ENCODE measurements at regions not wholly inside any gene's neighbourhood (a gene's known extent, or its start where the extent isn't known, plus 50 kb on each side); places are given as distances from the start of the nearest gene placed in this dataset.

DNA sequence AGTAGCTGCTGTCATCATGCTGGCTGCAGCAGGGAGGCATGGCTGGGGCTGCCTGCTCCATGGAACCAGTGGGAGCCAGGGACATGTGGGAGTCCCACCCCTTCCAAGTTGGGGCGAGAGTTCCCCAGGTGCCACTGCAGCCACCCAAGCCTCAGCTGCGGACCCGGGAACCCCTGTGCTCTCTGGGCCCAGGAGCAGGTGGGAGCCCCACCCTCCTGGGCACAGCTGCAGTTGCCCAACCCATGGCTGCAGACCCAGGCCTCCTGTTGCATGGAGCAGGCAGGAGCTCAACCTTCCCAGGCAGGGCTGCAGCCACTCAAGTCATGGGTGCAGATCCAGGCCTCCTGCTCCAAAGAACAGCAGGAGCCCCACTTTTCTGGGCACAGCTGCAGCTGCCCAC, 274.2 kb upstream of the KCNJ16 start:
- DNase-seq (ENCODE audit: low read depth, low spot score) = no peak
- no CpG with 5 or more reads among the region's 3 CpGs for WGBS (ENCODE audit: insufficient coverage, insufficient read length)
- Histone ChIP-seq H3K4me3 (ENCODE audit: low read length) (no peak overlapping the region), H3K36me3 (ENCODE audit: control insufficient read depth, insufficient read depth, low read length) (no peaks in the 10 kb centered on the region), H3K27ac (ENCODE audit: low read length) (no peak overlapping the region), H3K4me1 (ENCODE audit: control insufficient read depth, insufficient read depth, low read length) (peaks cover 5% of the 10 kb centered on the region; the same call in 1 of the 2 replicates), H3K27me3 (ENCODE audit: control insufficient read depth, insufficient read depth, low read length) (no peaks in the 10 kb centered on the region), H3K9me3 (ENCODE audit: control insufficient read depth, insufficient read depth, low read length) (no peaks in the 10 kb centered on the region)

DNA sequence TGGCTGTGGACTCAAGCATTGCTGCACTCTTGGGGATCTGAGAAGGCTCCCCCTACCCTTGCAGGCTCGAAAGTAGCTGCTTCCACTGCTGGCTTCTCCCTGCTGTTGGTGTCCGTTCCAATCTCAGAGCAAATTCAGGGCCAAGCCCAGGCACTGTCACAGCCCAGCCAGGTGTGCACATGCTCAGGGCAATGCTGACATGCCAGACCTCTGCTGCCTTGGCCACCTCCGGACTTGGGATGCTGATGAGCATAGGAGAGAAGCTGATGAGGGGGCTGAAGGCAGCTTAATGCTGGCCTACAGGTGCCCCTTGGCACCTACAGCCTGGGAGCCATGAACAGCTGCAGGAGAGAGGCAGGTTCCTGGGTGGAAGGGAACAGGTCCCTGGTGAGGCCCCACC, 273.7 kb upstream of the KCNJ16 start:
- Histone ChIP-seq H3K27me3 (ENCODE audit: control insufficient read depth, insufficient read depth, low read length) (no peaks in the 10 kb centered on the region), H3K9me3 (ENCODE audit: control insufficient read depth, insufficient read depth, low read length) (no peaks in the 10 kb centered on the region), H3K4me1 (ENCODE audit: control insufficient read depth, insufficient read depth, low read length) (peaks cover 5% of the 10 kb centered on the region; the same call in 1 of the 2 replicates), H3K27ac (ENCODE audit: low read length) (no peak overlapping the region), H3K4me3 (ENCODE audit: low read length) (no peak overlapping the region), H3K36me3 (ENCODE audit: control insufficient read depth, insufficient read depth, low read length) (no peaks in the 10 kb centered on the region)
- no peak for DNase-seq (ENCODE audit: low read depth, low spot score)
- WGBS (ENCODE audit: insufficient coverage, insufficient read length) = no CpG with 5 or more reads among the region's 3 CpGs

GRCh38 chr17:69802045-69802740, 272.8 kb upstream of the KCNJ16 start:
- Histone ChIP-seq H3K4me1 (ENCODE audit: control insufficient read depth, insufficient read depth, low read length) (peaks cover 5% of the 10 kb centered on the region; the same call in 1 of the 2 replicates), H3K27me3 (ENCODE audit: control insufficient read depth, insufficient read depth, low read length) (no peaks in the 10 kb centered on the region), H3K36me3 (ENCODE audit: control insufficient read depth, insufficient read depth, low read length) (no peaks in the 10 kb centered on the region), H3K27ac (ENCODE audit: low read length) (no peak overlapping the region), H3K4me3 (ENCODE audit: low read length) (no peak overlapping the region), H3K9me3 (ENCODE audit: control insufficient read depth, insufficient read depth, low read length) (no peaks in the 10 kb centered on the region)
- peak; percentile 29 for DNase-seq (ENCODE audit: low read depth, low spot score)
- no CpG with 5 or more reads among the region's 5 CpGs for WGBS (ENCODE audit: insufficient coverage, insufficient read length)

- WGBS (ENCODE audit: insufficient coverage, insufficient read length) = no CpG with 5 or more reads among the region's 1 CpG
These were observed 265.7 kb upstream of the KCNJ16 start for GRCh38 chr17:69809331-69809730.

GRCh38 chr17:69810326-69810965, 264.6 kb upstream of the KCNJ16 start:
- no peak overlapping the region for H3K27ac ChIP-seq (ENCODE audit: low read length)
- WGBS (ENCODE audit: insufficient coverage, insufficient read length) = no CpG with 5 or more reads among the region's 6 CpGs

More at GRCh38 chr17:69809331-69809730, 265.7 kb upstream of the KCNJ16 start:
- DNase-seq (ENCODE audit: low read depth, low spot score) = no peak
- Histone ChIP-seq H3K9me3 (ENCODE audit: control insufficient read depth, insufficient read depth, low read length) (no peaks in the 10 kb centered on the region), H3K27ac (ENCODE audit: low read length) (no peak overlapping the region), H3K36me3 (ENCODE audit: control insufficient read depth, insufficient read depth, low read length) (no peaks in the 10 kb centered on the region), H3K4me1 (ENCODE audit: control insufficient read depth, insufficient read depth, low read length) (no peaks in the 10 kb centered on the region), H3K27me3 (ENCODE audit: control insufficient read depth, insufficient read depth, low read length) (no peaks in the 10 kb centered on the region), H3K4me3 (ENCODE audit: low read length) (no peak overlapping the region)

DNA sequence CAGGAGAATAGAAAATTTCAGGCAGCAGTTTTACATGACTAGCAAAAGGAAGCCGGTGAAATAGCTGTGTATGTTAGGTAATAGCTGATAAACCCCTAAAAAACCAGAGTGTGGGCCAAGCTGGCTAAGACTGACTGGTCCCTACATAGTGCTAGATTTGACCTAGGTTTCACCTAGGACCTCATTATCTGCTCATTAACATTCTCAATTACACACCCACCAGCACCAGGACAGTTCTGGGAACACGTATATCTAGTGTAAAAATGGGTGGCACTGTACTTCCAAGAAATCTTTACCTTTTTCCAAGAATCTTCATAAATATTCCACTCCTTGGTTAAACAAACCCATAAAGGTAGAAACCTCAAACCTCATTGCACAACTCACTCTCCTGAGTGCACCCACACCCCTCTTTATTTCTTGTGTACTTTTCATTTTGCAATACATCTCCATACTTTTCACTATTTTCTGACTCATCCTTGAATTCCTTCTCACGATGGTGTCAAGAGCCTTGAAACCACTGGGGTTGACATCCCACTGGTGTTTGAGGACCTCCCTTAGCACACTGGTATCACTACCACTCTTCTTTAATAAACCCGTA, 262.7 kb upstream of the KCNJ16 start:
- no CpG with 5 or more reads among the region's 4 CpGs for WGBS (ENCODE audit: insufficient coverage, insufficient read length)
- Histone ChIP-seq H3K4me3 (ENCODE audit: low read length) (no peak overlapping the region), H3K27ac (ENCODE audit: low read length) (no peak overlapping the region), H3K4me1 (ENCODE audit: control insufficient read depth, insufficient read depth, low read length) (no peaks in the 10 kb centered on the region), H3K27me3 (ENCODE audit: control insufficient read depth, insufficient read depth, low read length) (no peaks in the 10 kb centered on the region), H3K36me3 (ENCODE audit: control insufficient read depth, insufficient read depth, low read length) (no peaks in the 10 kb centered on the region), H3K9me3 (ENCODE audit: control insufficient read depth, insufficient read depth, low read length) (no peaks in the 10 kb centered on the region)
- DNase-seq (ENCODE audit: low read depth, low spot score) = no peak

More at GRCh38 chr17:69810326-69810965, 264.6 kb upstream of the KCNJ16 start:
- Histone ChIP-seq H3K36me3 (ENCODE audit: control insufficient read depth, insufficient read depth, low read length) (no peaks in the 10 kb centered on the region), H3K4me3 (ENCODE audit: low read length) (no peak overlapping the region), H3K9me3 (ENCODE audit: control insufficient read depth, insufficient read depth, low read length) (no peaks in the 10 kb centered on the region), H3K27me3 (ENCODE audit: control insufficient read depth, insufficient read depth, low read length) (no peaks in the 10 kb centered on the region), H3K4me1 (ENCODE audit: control insufficient read depth, insufficient read depth, low read length) (no peaks in the 10 kb centered on the region)
- no peak for DNase-seq (ENCODE audit: low read depth, low spot score)

GRCh38 chr17:69814031-69814430, 261.0 kb upstream of the KCNJ16 start:
- WGBS (ENCODE audit: insufficient coverage, insufficient read length) = no CpG with 5 or more reads among the region's 2 CpGs
- DNase-seq (ENCODE audit: low read depth, low spot score) = no peak
- Histone ChIP-seq H3K27ac (ENCODE audit: low read length) (no peak overlapping the region), H3K4me3 (ENCODE audit: low read length) (no peak overlapping the region), H3K27me3 (ENCODE audit: control insufficient read depth, insufficient read depth, low read length) (no peaks in the 10 kb centered on the region), H3K36me3 (ENCODE audit: control insufficient read depth, insufficient read depth, low read length) (no peaks in the 10 kb centered on the region), H3K4me1 (ENCODE audit: control insufficient read depth, insufficient read depth, low read length) (no peaks in the 10 kb centered on the region), H3K9me3 (ENCODE audit: control insufficient read depth, insufficient read depth, low read length) (no peaks in the 10 kb centered on the region)

GRCh38 chr17:69815406-69815805, 259.6 kb upstream of the KCNJ16 start:
- WGBS (ENCODE audit: insufficient coverage, insufficient read length) = no CpG with 5 or more reads among the region's 4 CpGs
- DNase-seq (ENCODE audit: low read depth, low spot score) = no peak
- Histone ChIP-seq H3K27ac (ENCODE audit: low read length) (no peak overlapping the region), H3K4me3 (ENCODE audit: low read length) (no peak overlapping the region), H3K9me3 (ENCODE audit: control insufficient read depth, insufficient read depth, low read length) (no peaks in the 10 kb centered on the region), H3K4me1 (ENCODE audit: control insufficient read depth, insufficient read depth, low read length) (no peaks in the 10 kb centered on the region), H3K27me3 (ENCODE audit: control insufficient read depth, insufficient read depth, low read length) (no peaks in the 10 kb centered on the region), H3K36me3 (ENCODE audit: control insufficient read depth, insufficient read depth, low read length) (no peaks in the 10 kb centered on the region)

DNA sequence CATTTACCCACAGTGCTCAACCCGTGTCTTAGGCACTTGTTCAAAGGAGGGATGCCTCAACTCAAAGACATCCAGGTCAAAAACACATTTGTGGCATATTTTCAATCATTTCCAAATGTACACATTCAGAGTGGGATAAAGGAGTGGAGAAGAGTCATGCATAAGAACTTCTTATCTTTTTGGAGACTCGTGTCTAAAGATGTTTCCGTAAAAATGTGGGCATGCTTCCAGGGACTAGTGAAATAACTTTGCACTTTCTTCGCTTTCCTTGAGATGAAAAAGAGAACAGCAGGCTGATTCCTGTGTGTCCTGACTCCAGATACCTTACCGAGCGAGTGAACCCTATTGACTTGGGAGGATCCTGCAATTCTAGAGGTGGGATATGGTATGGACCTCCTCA, 256.6 kb upstream of the KCNJ16 start:
- H3K9me3 ChIP-seq (ENCODE audit: control insufficient read depth, insufficient read depth, low read length) = 0 out of 2 replicates have a peak, but pooled peaks cover 2% of the 10 kb centered on the region
- H3K27me3 ChIP-seq (ENCODE audit: control insufficient read depth, insufficient read depth, low read length) = no peaks in the 10 kb centered on the region
- no CpG with 5 or more reads among the region's 6 CpGs for WGBS (ENCODE audit: insufficient coverage, insufficient read length)
- H3K4me1 ChIP-seq (ENCODE audit: control insufficient read depth, insufficient read depth, low read length) = no peaks in the 10 kb centered on the region
- no peaks in the 10 kb centered on the region for H3K36me3 ChIP-seq (ENCODE audit: control insufficient read depth, insufficient read depth, low read length)
- H3K4me3 ChIP-seq (ENCODE audit: low read length) = no peak overlapping the region
- no peak for DNase-seq (ENCODE audit: low read depth, low spot score)
- no peak overlapping the region for H3K27ac ChIP-seq (ENCODE audit: low read length)

- WGBS (ENCODE audit: insufficient coverage, insufficient read length) = no CpG with 5 or more reads among the region's 5 CpGs
- no peak overlapping the region for H3K4me3 ChIP-seq (ENCODE audit: low read length)
- no peaks in the 10 kb centered on the region for H3K4me1 ChIP-seq (ENCODE audit: control insufficient read depth, insufficient read depth, low read length)
- H3K27ac ChIP-seq (ENCODE audit: low read length) = no peak overlapping the region
- DNase-seq (ENCODE audit: low read depth, low spot score) = no peak
- no peaks in the 10 kb centered on the region for H3K36me3 ChIP-seq (ENCODE audit: control insufficient read depth, insufficient read depth, low read length)
- H3K27me3 ChIP-seq (ENCODE audit: control insufficient read depth, insufficient read depth, low read length) = no peaks in the 10 kb centered on the region
- H3K9me3 ChIP-seq (ENCODE audit: control insufficient read depth, insufficient read depth, low read length) = 0 out of 2 replicates have a peak, but pooled peaks cover 2% of the 10 kb centered on the region
These were observed 255.5 kb upstream of the KCNJ16 start for GRCh38 chr17:69819316-69820087.
